G401 (cell line): ENCODE measurements at regions not wholly inside any gene's neighbourhood (a gene's known extent, or its start where the extent isn't known, plus 50 kb on each side); places are given as distances from the start of the nearest gene placed in this dataset.
A peak's percentile ranks its signal among the peaks of the same experiment; 100 is the strongest.

Experiments used
- DNase-seq: peaks from one replicate; pipeline ENCODE4 v3.0.0-alpha.2; 2015; ENCODE audit warnings: low spot score
- in situ Hi-C: cut with HindIII; loops from 2 replicates; pipeline ENCODE4 v1.10.0; 2016; ENCODE audit warnings: low sequenced_read_pairs, mixed read lengths

GRCh38 chr5:93145767-93146166, 435.3 kb downstream of the NR2F1-AS1 start:
- in situ Hi-C loops: no loop called here

GRCh38 chr5:93145019-93145418, 436.0 kb downstream of the NR2F1-AS1 start:
- in situ Hi-C loops: no loop called here
- DNase-seq: no peak

More at GRCh38 chr5:93145767-93146166, 435.3 kb downstream of the NR2F1-AS1 start:
- no peak for DNase-seq

- in situ Hi-C loops: no loop called here
- no peak for DNase-seq
Observed at GRCh38 chr5:93141969-93142368, 439.1 kb downstream of the NR2F1-AS1 start.

GRCh38 chr5:93130624-93131490, 450.2 kb downstream of the NR2F1-AS1 start:
- in situ Hi-C loops: no loop called here
- DNase-seq: no peak

GRCh38 chr5:93126634-93127033, 454.4 kb downstream of the NR2F1-AS1 start:
- DNase-seq: no peak
- in situ Hi-C loops: no loop called here

GRCh38 chr5:93123127-93123526, 457.9 kb downstream of the NR2F1-AS1 start:
- in situ Hi-C loops: no loop called here
- DNase-seq: no peak

- DNase-seq: no peak
- in situ Hi-C loops: no loop called here
Observed at GRCh38 chr5:93122446-93122845, 458.6 kb downstream of the NR2F1-AS1 start.

GRCh38 chr5:93120771-93121170, 460.2 kb downstream of the NR2F1-AS1 start:
- no peak for DNase-seq
- in situ Hi-C loops: no loop called here

GRCh38 chr5:93120051-93120450, 461.0 kb downstream of the NR2F1-AS1 start:
- in situ Hi-C loops: no loop called here
- DNase-seq: no peak

GRCh38 chr5:93117751-93118531, 463.1 kb downstream of the NR2F1-AS1 start:
- in situ Hi-C loops: no loop called here
- no peak for DNase-seq

- in situ Hi-C loops: no loop called here
Observed at GRCh38 chr5:93107805-93108520, 473.1 kb downstream of the NR2F1-AS1 start.

GRCh38 chr5:93107141-93107540, 473.9 kb downstream of the NR2F1-AS1 start:
- no peak for DNase-seq
- in situ Hi-C loops: no loop called here

More at GRCh38 chr5:93107805-93108520, 473.1 kb downstream of the NR2F1-AS1 start:
- DNase-seq: no peak

GRCh38 chr5:93101661-93102060, 479.4 kb downstream of the NR2F1-AS1 start:
- no peak for DNase-seq
- in situ Hi-C loops: no loop called here

- in situ Hi-C loops: no loop called here
Observed at GRCh38 chr5:93100976-93101375, 480.0 kb downstream of the NR2F1-AS1 start.

GRCh38 chr5:93100428-93100827, 480.6 kb downstream of the NR2F1-AS1 start:
- no peak for DNase-seq
- in situ Hi-C loops: no loop called here

More at GRCh38 chr5:93100976-93101375, 480.0 kb downstream of the NR2F1-AS1 start:
- no peak for DNase-seq

- DNase-seq: no peak
- in situ Hi-C loops: no loop called here
Observed at GRCh38 chr5:93099902-93100347, 481.1 kb downstream of the NR2F1-AS1 start.

- in situ Hi-C loops: no loop called here
- no peak for DNase-seq
Observed at GRCh38 chr5:93096561-93096960, 484.5 kb downstream of the NR2F1-AS1 start.

- in situ Hi-C loops: no loop called here
- peak; percentile 14 for DNase-seq
Observed at GRCh38 chr5:93092349-93093105, 488.5 kb downstream of the NR2F1-AS1 start.

- no peak for DNase-seq
- in situ Hi-C loops: no loop called here
Observed at GRCh38 chr5:93090698-93091097, 490.3 kb downstream of the NR2F1-AS1 start.
